CD8-positive, alpha-beta memory T cell (primary cell): ENCODE measurements at regions not wholly inside any gene's neighbourhood (a gene's known extent, or its start where the extent isn't known, plus 50 kb on each side); places are given as distances from the start of the nearest gene placed in this dataset.

ENCODE experiments used
- CTCF ChIA-PET: fragments of 350-600 bp; sonication (Branson Sonifier 250); formaldehyde crosslinking; loops from one replicate; lab custom pipeline; 2021; ENCODE audit warnings: antibody characterized with exemption; lab: Charles Lee
- POLR2A ChIA-PET: fragments of 350-600 bp; sonication (Branson Sonifier 250); formaldehyde crosslinking; loops from one replicate; lab custom pipeline; 2021; ENCODE audit warnings: antibody characterized with exemption; lab: Charles Lee
- DNase-seq, 5 donors: peaks; one replicate each; pipeline versions ENCODE4 v3.0.0 to v3.0.0-alpha.2; 2020 to 2022; ENCODE audit warnings: mixed read lengths in 1 of 5
- H3K27ac ChIP-seq: one replicate; pipeline ENCODE4 v1.7.0; 2013; ENCODE audit warnings: low read depth, mild to moderate bottlenecking, low read length, moderate library complexity
- H3K27me3 ChIP-seq: 2 replicates; pipeline ENCODE4 v1.7.0; 2013; ENCODE audit warnings: low read length, mild to moderate bottlenecking; ENCODE audit not compliant: insufficient read depth, poor library complexity, severe bottlenecking
- H3K36me3 ChIP-seq: 2 replicates; pipeline ENCODE4 v1.7.0; 2013; ENCODE audit warnings: mild to moderate bottlenecking, low read length, moderate library complexity; ENCODE audit not compliant: insufficient read depth
- H3K4me1 ChIP-seq: 2 replicates; pipeline ENCODE4 v1.7.0; 2013; ENCODE audit warnings: mild to moderate bottlenecking, low read length, moderate library complexity; ENCODE audit not compliant: insufficient read depth
- H3K4me3 ChIP-seq: 2 replicates; pipeline ENCODE4 v1.7.0; 2013; ENCODE audit warnings: mild to moderate bottlenecking, low read length
- H3K9me3 ChIP-seq: 2 replicates; pipeline ENCODE4 v1.7.0; 2013; ENCODE audit warnings: mild to moderate bottlenecking, low read length
- H3K27ac Mint-ChIP-seq, 8 donors: one replicate each; pipeline ENCODE4 v1.8.0; 2020 to 2021; ENCODE audit warnings: mixed read lengths in 8 of 8, mild to moderate bottlenecking in 6 of 8, inconsistent platforms in 3 of 8, moderate library complexity in 3 of 8
- H3K27me3 Mint-ChIP-seq, 2 donors: one replicate each; pipeline ENCODE4 v1.8.0; 2020 to 2021; ENCODE audit warnings: mixed read lengths in 2 of 2, mild to moderate bottlenecking in 1 of 2, moderate library complexity in 1 of 2
- H3K36me3 Mint-ChIP-seq, 3 donors: one replicate each; pipeline ENCODE4 v1.8.0; 2020 to 2021; ENCODE audit warnings: mixed read lengths in 3 of 3, inconsistent platforms in 1 of 3, mild to moderate bottlenecking in 1 of 3
- H3K4me1 Mint-ChIP-seq, 3 donors: one replicate each; pipeline ENCODE4 v1.8.0; 2020 to 2021; ENCODE audit warnings: mixed read lengths in 3 of 3, inconsistent platforms in 1 of 3, mild to moderate bottlenecking in 1 of 3
- H3K4me3 Mint-ChIP-seq, 7 donors: one replicate each; pipeline ENCODE4 v1.8.0; 2020 to 2021; ENCODE audit warnings: mixed read lengths in 7 of 7, mild to moderate bottlenecking in 6 of 7, moderate library complexity in 4 of 7, inconsistent platforms in 2 of 7
- H3K9me3 Mint-ChIP-seq, 5 donors: one replicate each; pipeline ENCODE4 v1.8.0; 2020 to 2022; ENCODE audit warnings: mixed read lengths in 5 of 5, mild to moderate bottlenecking in 3 of 5, moderate library complexity in 2 of 5, inconsistent platforms in 1 of 5

- no peak for DNase-seq
- Mint-ChIP-seq H3K36me3 (no peaks in the 10 kb centered on the region), H3K27ac (no peak overlapping the region), H3K27me3 (peaks cover 4 to 6% of the 10 kb centered on the region in 2 donors), H3K4me1 (no peaks in the 10 kb centered on the region), H3K9me3 (no peaks in the 10 kb centered on the region), H3K4me3 (no peak overlapping the region)
- CTCF ChIA-PET, result no interaction called here
- POLR2A ChIA-PET, result no interaction called here
- H3K9me3 ChIP-seq, result no peaks in the 10 kb centered on the region
- H3K4me1 ChIP-seq, result no peaks in the 10 kb centered on the region
- H3K36me3 ChIP-seq, result no peaks in the 10 kb centered on the region
- no peaks in the 10 kb centered on the region for H3K27me3 ChIP-seq
- H3K27ac ChIP-seq, result no peak overlapping the region
- H3K4me3 ChIP-seq, result no peak overlapping the region
Observed at GRCh38 chr1:24256687-24257086, 62.5 kb upstream of the GRHL3 start.

- Mint-ChIP-seq H3K27me3 (peaks cover under 1 to 9% of the 10 kb centered on the region in 2 donors), H3K9me3 (no peaks in the 10 kb centered on the region), H3K27ac (no peak overlapping the region), H3K4me3 (no peak overlapping the region), H3K36me3 (no peaks in the 10 kb centered on the region), H3K4me1 (no peaks in the 10 kb centered on the region)
- ChIA-PET POLR2A (no interaction called here), CTCF (no interaction called here)
- Histone ChIP-seq H3K9me3 (no peaks in the 10 kb centered on the region), H3K27me3 (no peaks in the 10 kb centered on the region), H3K4me1 (no peaks in the 10 kb centered on the region), H3K27ac (no peak overlapping the region), H3K36me3 (no peaks in the 10 kb centered on the region), H3K4me3 (no peak overlapping the region)
- no peak for DNase-seq
Observed at GRCh38 chr1:24255226-24255625, 63.9 kb upstream of the GRHL3 start.

- DNase-seq, result no peak
- Mint-ChIP-seq H3K27me3 (peaks cover 0 to 9% of the 10 kb centered on the region in 2 donors), H3K27ac (no peak overlapping the region), H3K4me3 (no peak overlapping the region), H3K4me1 (no peaks in the 10 kb centered on the region), H3K9me3 (no peaks in the 10 kb centered on the region), H3K36me3 (no peaks in the 10 kb centered on the region)
- H3K27ac ChIP-seq, result no peak overlapping the region
- ChIA-PET CTCF (no interaction called here), POLR2A (no interaction called here)
- no peaks in the 10 kb centered on the region for H3K27me3 ChIP-seq
- no peak overlapping the region for H3K4me3 ChIP-seq
- no peaks in the 10 kb centered on the region for H3K4me1 ChIP-seq
- H3K36me3 ChIP-seq, result no peaks in the 10 kb centered on the region
- H3K9me3 ChIP-seq, result no peaks in the 10 kb centered on the region
Observed at GRCh38 chr1:24254783-24255182, 64.4 kb upstream of the GRHL3 start.

GRCh38 chr1:24253571-24253970 lies 65.6 kb upstream of the GRHL3 start:
- DNase-seq, result no peak
- POLR2A ChIA-PET, result no interaction called here
- H3K4me3 Mint-ChIP-seq, result no peak overlapping the region
- no peak overlapping the region for H3K4me3 ChIP-seq
- H3K36me3 Mint-ChIP-seq, result no peaks in the 10 kb centered on the region
- H3K27me3 Mint-ChIP-seq, result peaks cover 2 to 4% of the 10 kb centered on the region in 2 donors
- H3K27ac ChIP-seq, result no peak overlapping the region
- H3K27me3 ChIP-seq, result no peaks in the 10 kb centered on the region
- H3K9me3 ChIP-seq, result no peaks in the 10 kb centered on the region
- no peak overlapping the region for H3K27ac Mint-ChIP-seq
- H3K4me1 ChIP-seq, result no peaks in the 10 kb centered on the region
- no peaks in the 10 kb centered on the region for H3K36me3 ChIP-seq
- H3K4me1 Mint-ChIP-seq, result no peaks in the 10 kb centered on the region
- CTCF ChIA-PET, result no interaction called here
- H3K9me3 Mint-ChIP-seq, result no peaks in the 10 kb centered on the region

- H3K27ac ChIP-seq, result no peak overlapping the region
- no peak overlapping the region for H3K4me3 ChIP-seq
- no peaks in the 10 kb centered on the region for H3K9me3 ChIP-seq
- H3K4me1 ChIP-seq, result no peaks in the 10 kb centered on the region
- Mint-ChIP-seq H3K4me1 (no peaks in the 10 kb centered on the region), H3K9me3 (no peaks in the 10 kb centered on the region), H3K27me3 (peaks cover 2 to 4% of the 10 kb centered on the region in 2 donors), H3K36me3 (no peaks in the 10 kb centered on the region), H3K27ac (no peak overlapping the region), H3K4me3 (no peak overlapping the region)
- no peaks in the 10 kb centered on the region for H3K36me3 ChIP-seq
- CTCF ChIA-PET, result no interaction called here
- no peaks in the 10 kb centered on the region for H3K27me3 ChIP-seq
- DNase-seq, result no peak
- POLR2A ChIA-PET, result no interaction called here
Observed at GRCh38 chr1:24252185-24252780, 65.2 kb upstream of the IFNLR1 start.

- Histone ChIP-seq H3K4me3 (no peak overlapping the region), H3K36me3 (no peaks in the 10 kb centered on the region), H3K27me3 (no peaks in the 10 kb centered on the region), H3K27ac (no peak overlapping the region), H3K4me1 (no peaks in the 10 kb centered on the region), H3K9me3 (no peaks in the 10 kb centered on the region)
- ChIA-PET POLR2A (no interaction called here), CTCF (no interaction called here)
- H3K36me3 Mint-ChIP-seq, result no peaks in the 10 kb centered on the region
- no peaks in the 10 kb centered on the region for H3K9me3 Mint-ChIP-seq
- H3K27me3 Mint-ChIP-seq, result peaks cover 2 to 4% of the 10 kb centered on the region in 2 donors
- no peak overlapping the region for H3K4me3 Mint-ChIP-seq
- H3K4me1 Mint-ChIP-seq, result no peaks in the 10 kb centered on the region
- no peak for DNase-seq
- no peak overlapping the region for H3K27ac Mint-ChIP-seq
Observed at GRCh38 chr1:24251501-24251900, 64.4 kb upstream of the IFNLR1 start.

- Mint-ChIP-seq H3K27ac (no peak overlapping the region), H3K9me3 (no peaks in the 10 kb centered on the region), H3K4me3 (no peak overlapping the region), H3K4me1 (no peaks in the 10 kb centered on the region), H3K27me3 (peaks cover 2 to 4% of the 10 kb centered on the region in 2 donors), H3K36me3 (no peaks in the 10 kb centered on the region)
- H3K4me1 ChIP-seq, result no peaks in the 10 kb centered on the region
- ChIA-PET POLR2A (no interaction called here), CTCF (no interaction called here)
- no peaks in the 10 kb centered on the region for H3K9me3 ChIP-seq
- H3K4me3 ChIP-seq, result no peak overlapping the region
- DNase-seq, result no peak
- no peaks in the 10 kb centered on the region for H3K27me3 ChIP-seq
- H3K36me3 ChIP-seq, result no peaks in the 10 kb centered on the region
- H3K27ac ChIP-seq, result no peak overlapping the region
Observed at GRCh38 chr1:24250791-24251190, 63.7 kb upstream of the IFNLR1 start.

GRCh38 chr1:24250224-24250623 lies 63.1 kb upstream of the IFNLR1 start:
- Mint-ChIP-seq H3K9me3 (no peaks in the 10 kb centered on the region), H3K4me3 (no peak overlapping the region), H3K27me3 (peaks cover 2 to 4% of the 10 kb centered on the region in 2 donors), H3K4me1 (no peaks in the 10 kb centered on the region), H3K27ac (no peak overlapping the region), H3K36me3 (no peaks in the 10 kb centered on the region)
- no peaks in the 10 kb centered on the region for H3K4me1 ChIP-seq
- H3K9me3 ChIP-seq, result no peaks in the 10 kb centered on the region
- H3K4me3 ChIP-seq, result no peak overlapping the region
- CTCF ChIA-PET, result no interaction called here
- H3K36me3 ChIP-seq, result no peaks in the 10 kb centered on the region
- POLR2A ChIA-PET, result interaction anchor here (0.5 kb wide), 1 partner anchor 8 kb away, joined by 4 read pairs; no protein-coding TSS in a partner anchor
- no peak overlapping the region for H3K27ac ChIP-seq
- DNase-seq, result no peak
- H3K27me3 ChIP-seq, result no peaks in the 10 kb centered on the region
